Smooth muscle cell (in vitro differentiated cells): ENCODE measurements at regions not wholly inside any gene's neighbourhood (a gene's known extent, or its start where the extent isn't known, plus 50 kb on each side); places are given as distances from the start of the nearest gene placed in this dataset.

Experiments used
- DNase-seq: peaks from one replicate; lab custom pipeline; 2025; ENCODE audit not compliant: unreplicated experiment; lab: John Stamatoyannopoulos, UW
- H2AFZ ChIP-seq: fragments of 200-600 bp; sonication (generic); 2 replicates; pipeline ENCODE4 v1.6.0; 2016; ENCODE audit warnings: antibody characterized with exemption, low read depth, mild to moderate bottlenecking
- H3F3A ChIP-seq: fragments of 200-600 bp; sonication (generic); 2 replicates; pipeline ENCODE4 v1.6.0; 2017; ENCODE audit warnings: antibody characterized with exemption, low read depth
- H3K27ac ChIP-seq: fragments of 200-600 bp; sonication (generic); 2 replicates; pipeline ENCODE4 v1.5.1; 2016; ENCODE audit warnings: low read depth, mild to moderate bottlenecking
- H3K27me3 ChIP-seq: fragments of 200-600 bp; sonication (generic); 2 replicates; pipeline ENCODE4 v1.6.1; 2016; ENCODE audit warnings: low read depth, mild to moderate bottlenecking
- H3K36me3 ChIP-seq: fragments of 200-600 bp; sonication (generic); 2 replicates; pipeline ENCODE4 v1.5.1; 2016; ENCODE audit warnings: low read depth
- H3K4me1 ChIP-seq: fragments of 200-600 bp; sonication (generic); 2 replicates; pipeline ENCODE4 v1.5.1; 2016; ENCODE audit warnings: low read depth
- H3K4me2 ChIP-seq: fragments of 200-600 bp; sonication (generic); 2 replicates; pipeline ENCODE4 v1.6.0; 2016; ENCODE audit warnings: mild to moderate bottlenecking
- H3K4me3 ChIP-seq: fragments of 200-600 bp; sonication (generic); 2 replicates; pipeline ENCODE4 v1.5.1; 2016; ENCODE audit warnings: mild to moderate bottlenecking
- H3K79me2 ChIP-seq: fragments of 200-600 bp; sonication (generic); 2 replicates; pipeline ENCODE4 v1.6.0; 2016; ENCODE audit warnings: low read depth, mild to moderate bottlenecking
- H3K9ac ChIP-seq: fragments of 200-600 bp; sonication (generic); 2 replicates; pipeline ENCODE4 v1.6.0; 2016; ENCODE audit warnings: low read depth
- H3K9me3 ChIP-seq: fragments of 200-600 bp; sonication (generic); replicated peaks from 2 replicates; pipeline ENCODE4 v1.5.1; 2016; ENCODE audit warnings: low read depth
- H4K20me1 ChIP-seq: fragments of 200-600 bp; sonication (generic); 2 replicates; pipeline ENCODE4 v1.6.0; 2016; ENCODE audit warnings: low read depth
- WGBS: methylation state at CpG from one replicate; pipeline ENCODE4 v1.1.7; 2016; ENCODE audit warnings: low lambda C conversion rate; 5-methylcytosine and 5-hydroxymethylcytosine counted together
- TF ChIP-seq, protein P1 (sequence below): fragments of 200-600 bp; sonication (generic); IDR thresholded peaks from 2 replicates; pipeline ENCODE4 v1.5.1; 2017; ENCODE audit warnings: borderline replicate concordance, mild to moderate bottlenecking, antibody characterized with exemption; ENCODE audit not compliant: insufficient read depth, poor library complexity, severe bottlenecking

DNA sequence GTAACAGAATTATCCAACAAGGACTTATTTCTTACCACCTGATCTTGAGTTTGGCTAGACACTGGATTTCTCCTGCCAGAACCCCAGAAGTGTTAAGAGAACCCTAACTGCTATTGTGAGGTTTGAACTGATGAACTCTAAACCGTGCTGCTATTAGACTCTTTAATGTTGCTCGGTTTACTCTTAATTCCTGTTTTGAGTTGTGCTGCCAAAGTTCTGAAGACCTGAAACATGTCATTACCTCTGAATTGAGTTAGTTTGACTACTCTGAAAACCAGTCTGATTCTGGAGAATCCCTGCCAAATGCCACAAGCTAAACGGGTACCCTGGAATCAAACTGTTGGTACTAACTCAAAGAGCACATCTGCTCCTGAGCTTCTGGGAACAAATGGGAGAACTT lies 215.5 kb downstream of the KLF12 start:
- no peak overlapping the region for H2AFZ ChIP-seq
- H3K9ac ChIP-seq = no peak overlapping the region
- no peak overlapping the region for H3K4me2 ChIP-seq
- no peaks in the 10 kb centered on the region for H3K27me3 ChIP-seq
- DNase-seq = no peak
- H3K36me3 ChIP-seq = no peaks in the 10 kb centered on the region
- H3K9me3 ChIP-seq = no peaks in the 10 kb centered on the region
- TF ChIP-seq, protein P1, sequence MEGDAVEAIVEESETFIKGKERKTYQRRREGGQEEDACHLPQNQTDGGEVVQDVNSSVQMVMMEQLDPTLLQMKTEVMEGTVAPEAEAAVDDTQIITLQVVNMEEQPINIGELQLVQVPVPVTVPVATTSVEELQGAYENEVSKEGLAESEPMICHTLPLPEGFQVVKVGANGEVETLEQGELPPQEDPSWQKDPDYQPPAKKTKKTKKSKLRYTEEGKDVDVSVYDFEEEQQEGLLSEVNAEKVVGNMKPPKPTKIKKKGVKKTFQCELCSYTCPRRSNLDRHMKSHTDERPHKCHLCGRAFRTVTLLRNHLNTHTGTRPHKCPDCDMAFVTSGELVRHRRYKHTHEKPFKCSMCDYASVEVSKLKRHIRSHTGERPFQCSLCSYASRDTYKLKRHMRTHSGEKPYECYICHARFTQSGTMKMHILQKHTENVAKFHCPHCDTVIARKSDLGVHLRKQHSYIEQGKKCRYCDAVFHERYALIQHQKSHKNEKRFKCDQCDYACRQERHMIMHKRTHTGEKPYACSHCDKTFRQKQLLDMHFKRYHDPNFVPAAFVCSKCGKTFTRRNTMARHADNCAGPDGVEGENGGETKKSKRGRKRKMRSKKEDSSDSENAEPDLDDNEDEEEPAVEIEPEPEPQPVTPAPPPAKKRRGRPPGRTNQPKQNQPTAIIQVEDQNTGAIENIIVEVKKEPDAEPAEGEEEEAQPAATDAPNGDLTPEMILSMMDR = no peak
- H3K4me3 ChIP-seq = no peak overlapping the region
- H3K79me2 ChIP-seq = no peaks in the 10 kb centered on the region
- H3K4me1 ChIP-seq = peaks cover 9% of the 10 kb centered on the region
- H3F3A ChIP-seq = no peaks in the 10 kb centered on the region
- H4K20me1 ChIP-seq = no peaks in the 10 kb centered on the region
- WGBS = 80% methylated on average over 3 of the region's 3 CpGs
- H3K27ac ChIP-seq = no peak overlapping the region

DNA sequence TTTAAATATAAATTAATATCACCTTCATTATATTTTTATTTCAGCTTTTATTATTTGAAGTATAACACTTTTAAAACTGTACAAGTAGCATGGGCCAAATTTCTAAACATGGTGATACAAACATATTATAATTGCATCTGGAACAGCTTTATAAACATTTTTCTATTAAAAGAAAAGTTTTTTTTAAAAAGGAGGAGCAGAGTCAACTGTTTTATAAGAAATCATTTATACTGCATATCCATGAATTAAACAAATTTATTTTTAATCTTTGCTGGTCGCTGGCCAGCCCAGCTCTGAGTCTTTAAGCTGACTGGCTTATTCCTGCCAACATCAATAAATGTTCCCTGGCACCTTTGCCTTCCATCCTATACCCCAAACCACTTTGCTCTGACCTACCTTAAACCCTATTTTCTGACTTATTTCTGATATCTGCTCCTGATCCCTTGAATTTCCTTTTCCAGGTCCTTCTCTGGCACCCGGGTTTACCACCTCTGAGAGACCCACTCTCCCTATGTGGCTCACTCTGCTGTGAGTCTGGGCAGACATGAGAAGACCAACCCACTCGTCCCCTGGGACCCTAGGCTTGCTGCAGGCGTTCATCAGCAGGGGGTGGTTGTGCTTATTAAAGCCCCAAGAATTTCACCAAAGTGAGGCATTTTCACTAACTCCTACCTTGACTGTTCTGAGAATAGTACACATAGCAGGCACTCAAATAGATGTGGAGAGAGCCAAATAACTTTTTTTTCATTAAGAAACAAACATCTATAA lies 220.3 kb downstream of the KLF12 start:
- Histone ChIP-seq H3K36me3 (no peaks in the 10 kb centered on the region), H3K4me3 (no peak overlapping the region), H3K4me1 (peaks cover 15% of the 10 kb centered on the region), H3K9me3 (no peaks in the 10 kb centered on the region), H3K27ac (peak overlapping the region; percentile 90), H3K4me2 (peak overlapping the region; percentile 80), H3K27me3 (no peaks in the 10 kb centered on the region), H3K79me2 (no peaks in the 10 kb centered on the region), H2AFZ (no peak overlapping the region), H3F3A (no peaks in the 10 kb centered on the region), H3K9ac (no peak overlapping the region), H4K20me1 (no peaks in the 10 kb centered on the region)
- DNase-seq = no peak
- 60% methylated on average over 4 of the region's 4 CpGs for WGBS
- TF ChIP-seq, protein P1 = no peak

DNA sequence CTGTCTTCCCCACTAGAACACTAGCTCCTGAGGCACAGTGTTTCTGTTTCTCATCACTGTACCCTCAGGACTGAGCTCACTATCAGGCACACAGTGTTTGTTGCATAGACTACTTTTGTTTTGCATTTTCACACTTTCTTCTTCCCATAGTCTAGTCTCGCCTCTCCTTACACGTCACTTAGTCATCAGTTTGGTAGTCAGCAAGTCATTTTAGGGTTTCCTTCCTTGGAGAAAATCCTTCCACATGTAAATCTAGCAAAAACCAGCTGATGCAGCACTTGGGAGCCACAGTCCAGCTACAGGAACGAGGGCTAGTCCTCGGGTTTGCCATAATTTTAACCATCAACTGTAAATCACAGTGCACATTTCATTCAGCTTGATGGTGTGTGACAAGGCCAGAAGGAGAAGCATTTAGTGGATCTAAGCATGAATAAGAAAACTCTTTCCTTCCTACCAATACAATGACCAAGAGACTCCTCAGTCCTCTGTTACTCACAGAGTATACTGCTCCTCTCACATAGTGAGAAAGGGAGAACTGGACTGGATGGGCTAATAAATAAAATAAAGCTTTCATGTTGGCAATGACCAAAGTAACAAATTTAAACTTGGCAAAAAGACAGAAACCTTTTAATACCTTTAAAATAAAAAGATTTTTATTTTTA lies 221.0 kb downstream of the KLF12 start:
- H3K4me1 ChIP-seq = peaks cover 15% of the 10 kb centered on the region
- H3K36me3 ChIP-seq = no peaks in the 10 kb centered on the region
- WGBS = 3% methylated on average over 4 of the region's 4 CpGs
- H4K20me1 ChIP-seq = no peaks in the 10 kb centered on the region
- no peaks in the 10 kb centered on the region for H3K9me3 ChIP-seq
- H3F3A ChIP-seq = no peaks in the 10 kb centered on the region
- no peaks in the 10 kb centered on the region for H3K27me3 ChIP-seq
- peak overlapping the region; percentile 78 for H2AFZ ChIP-seq
- DNase-seq = no peak
- TF ChIP-seq, protein P1 = no peak
- H3K27ac ChIP-seq = peak overlapping the region; percentile 90
- H3K9ac ChIP-seq = peak overlapping the region; percentile 42
- H3K79me2 ChIP-seq = no peaks in the 10 kb centered on the region
- peak overlapping the region; percentile 30 for H3K4me3 ChIP-seq
- H3K4me2 ChIP-seq = peak overlapping the region; percentile 80
